ENCODE measurements at regions not wholly inside any gene's neighbourhood (a gene's known extent, or its start where the extent isn't known, plus 50 kb on each side); places are given as distances from the start of the nearest gene placed in this dataset.
"Not testable (repeated sequence)": the region's sequence is repeated elsewhere in the genome, so short reads cannot be mapped to it uniquely, and the experiment has no call there.

DNA sequence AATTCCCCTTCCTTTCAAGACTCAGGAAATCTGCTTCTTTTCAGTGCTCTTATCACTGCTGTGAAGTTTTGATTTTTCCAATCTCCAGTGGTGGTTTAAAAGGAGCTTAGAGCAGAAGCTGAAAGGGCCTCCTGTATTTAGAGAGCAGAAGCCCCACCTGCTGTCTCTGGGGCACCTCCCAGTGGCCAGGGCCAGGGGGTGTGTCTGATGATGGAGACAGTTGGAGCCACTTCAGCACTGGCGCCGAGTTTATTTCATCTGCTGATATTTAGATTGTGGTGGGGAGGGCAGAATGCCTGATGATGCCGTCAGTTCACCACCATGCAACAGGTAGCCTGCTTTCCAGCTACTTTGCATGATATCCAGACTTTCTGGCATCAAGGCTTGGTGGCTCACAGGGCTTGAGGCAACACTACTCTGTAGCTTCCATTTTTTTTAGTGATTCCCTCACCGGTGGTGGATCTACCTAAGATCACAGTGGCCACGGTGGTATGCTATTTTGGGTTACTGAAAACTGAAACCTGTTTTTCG is 371.9 kb downstream of the KCNRG start:
- DNase-seq (ENCODE audit: low read depth), result peak; percentile 12

DNA sequence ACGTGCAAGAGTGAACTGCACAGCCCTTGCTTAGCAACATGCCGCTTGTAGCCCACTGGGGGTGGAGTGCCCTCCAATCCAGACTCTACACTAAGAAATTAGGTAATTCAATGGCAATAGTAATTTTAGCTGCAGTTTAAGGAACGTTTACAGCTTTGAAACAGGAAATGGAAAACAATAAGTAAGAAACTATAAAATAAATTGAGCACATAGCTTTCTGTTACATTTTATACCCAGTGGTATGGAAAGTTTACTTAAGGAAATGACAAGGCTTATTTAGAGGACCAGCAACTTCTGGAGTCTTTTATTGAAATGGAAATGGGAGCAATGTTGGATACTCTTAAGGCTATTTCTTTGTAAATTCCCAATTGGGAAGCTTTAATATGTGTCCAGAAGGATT is 373.2 kb downstream of the KCNRG start:
- DNase-seq (ENCODE audit: low read depth), result no peak

DNA sequence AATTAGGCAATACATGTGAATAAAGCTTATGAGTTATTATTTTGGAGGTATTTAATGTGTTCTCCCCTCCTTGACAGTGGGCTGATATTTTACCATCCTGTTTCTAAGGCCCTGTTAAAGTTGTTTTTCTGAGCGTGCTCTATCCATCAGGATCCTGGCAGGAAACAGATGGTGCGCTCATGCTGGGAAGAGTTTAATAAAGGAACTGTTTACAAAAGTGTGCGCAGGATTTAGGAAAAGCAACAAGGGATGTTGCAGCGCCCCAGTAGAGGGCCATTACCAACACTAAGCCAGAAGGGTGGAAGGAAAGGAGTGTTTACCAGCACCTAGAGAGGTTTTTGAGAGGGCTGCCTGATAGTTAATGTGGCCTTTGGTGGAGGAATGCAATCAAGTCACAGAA is 374.5 kb downstream of the KCNRG start:
- no peak for DNase-seq (ENCODE audit: low read depth)

DNA sequence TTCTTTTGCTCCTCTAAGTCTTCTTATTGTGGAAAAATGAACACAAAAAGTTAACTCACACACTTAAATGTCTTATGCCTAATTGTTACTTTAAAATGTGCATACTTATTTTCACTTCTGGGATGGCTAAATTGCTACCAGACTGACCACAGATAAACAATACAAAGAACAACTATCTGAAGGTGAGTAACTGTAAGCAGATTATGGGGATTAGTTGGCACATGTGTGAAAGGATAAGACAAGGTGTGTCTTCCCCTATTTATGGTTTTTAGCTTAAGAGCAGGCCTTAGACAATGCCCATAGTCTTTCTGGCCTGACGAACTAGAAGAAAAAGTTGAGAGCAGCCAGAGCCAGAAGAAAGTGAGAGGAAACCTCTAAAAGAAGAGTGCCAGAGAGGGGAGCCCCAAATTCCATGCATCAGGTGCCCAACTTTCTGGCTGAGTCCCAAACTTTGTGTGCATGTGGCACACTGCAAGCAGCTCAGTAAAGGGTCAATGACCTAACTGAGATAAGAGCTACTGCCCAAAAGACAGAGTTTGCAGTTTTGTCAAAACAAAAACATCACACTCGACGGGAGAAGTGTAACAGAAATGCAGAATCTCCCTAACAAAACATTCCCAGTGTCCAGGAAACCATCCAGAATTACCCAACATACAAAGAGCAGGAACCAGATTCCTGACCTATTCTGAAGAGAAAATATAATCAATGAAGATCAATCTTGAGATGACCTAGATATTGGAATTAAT is 375.4 kb downstream of the KCNRG start:
- no peak for DNase-seq (ENCODE audit: low read depth)

DNA sequence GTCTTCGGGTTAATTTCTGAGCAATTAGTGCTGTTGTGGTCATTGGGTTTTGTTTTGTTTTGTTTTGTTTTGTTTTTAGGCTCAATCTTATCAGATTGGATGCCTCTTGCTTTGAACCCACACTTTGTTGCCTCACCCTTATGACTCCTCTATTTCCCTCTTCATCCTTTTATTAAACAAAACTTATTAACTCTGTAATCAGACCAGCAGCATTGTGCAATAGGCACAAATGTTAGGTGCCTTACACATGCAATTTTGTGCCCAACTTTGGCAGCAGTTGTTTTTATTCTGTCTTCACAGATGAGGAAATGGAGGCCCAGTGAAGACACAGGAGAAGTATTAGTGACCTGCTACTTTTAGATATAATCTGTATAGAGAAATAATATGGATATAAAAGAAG is 377.7 kb downstream of the KCNRG start:
- DNase-seq (ENCODE audit: low read depth), result no peak

DNA sequence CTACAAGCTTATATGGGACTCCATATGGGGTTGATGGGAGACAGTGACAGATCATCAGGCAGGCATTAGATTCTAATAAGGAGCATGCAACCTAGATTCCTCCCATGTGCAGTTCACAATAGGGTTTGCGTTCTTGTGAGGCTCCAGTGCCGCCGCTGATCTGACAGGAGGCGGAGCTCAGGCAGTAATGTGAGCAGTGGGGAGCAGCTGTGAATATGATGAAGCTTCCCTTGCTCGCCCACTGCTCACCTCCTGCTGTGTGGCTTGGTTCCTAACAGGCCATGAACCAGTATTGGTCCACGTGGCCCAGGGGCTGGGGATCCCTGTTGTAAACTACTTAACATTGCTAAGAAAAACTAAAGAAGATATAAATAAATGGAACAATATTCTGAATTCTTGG is 378.4 kb downstream of the KCNRG start:
- DNase-seq (ENCODE audit: low read depth), result no peak

DNA sequence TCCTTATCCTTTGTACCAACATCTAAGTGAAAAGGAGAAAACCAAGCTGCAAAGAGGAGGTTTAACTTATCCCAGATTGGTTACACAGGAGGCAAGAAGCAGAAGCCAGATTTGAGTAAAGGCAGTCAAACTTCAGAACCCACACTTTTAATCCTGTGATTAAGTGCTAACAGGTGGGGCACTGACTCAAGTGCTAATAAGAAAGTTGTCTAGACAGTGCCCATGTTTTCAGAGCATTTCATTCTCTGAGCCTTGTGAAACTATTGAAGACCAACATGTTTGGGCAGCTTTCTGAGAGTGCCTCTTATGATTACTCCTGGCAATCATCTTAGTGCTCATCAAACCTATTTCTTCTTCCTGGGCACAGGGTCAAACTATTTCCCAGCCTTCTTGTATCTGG is 380.8 kb downstream of the KCNRG start:
- DNase-seq (ENCODE audit: low read depth), result no peak

DNA sequence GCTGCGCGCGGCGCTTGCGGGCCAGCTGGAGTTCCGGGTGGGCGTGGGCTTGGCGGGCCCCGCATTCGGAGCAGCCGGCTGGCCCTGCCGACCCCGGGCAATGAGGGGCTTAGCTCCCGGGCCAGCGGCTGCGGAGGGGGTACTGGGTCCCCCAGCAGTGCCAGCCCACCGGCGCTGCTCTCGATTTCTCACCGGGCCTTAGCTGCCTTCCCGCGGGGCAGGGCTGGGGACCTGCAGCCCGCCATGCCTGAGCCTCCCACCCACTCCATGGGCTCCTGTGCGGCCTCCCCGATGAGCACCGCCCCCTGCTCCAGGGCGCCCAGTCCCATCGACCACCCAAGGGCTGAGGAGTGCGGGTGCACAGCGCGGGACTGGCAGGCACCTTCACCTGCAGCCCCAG is 381.4 kb downstream of the KCNRG start:
- not testable (repeated sequence) for DNase-seq (ENCODE audit: low read depth)

DNA sequence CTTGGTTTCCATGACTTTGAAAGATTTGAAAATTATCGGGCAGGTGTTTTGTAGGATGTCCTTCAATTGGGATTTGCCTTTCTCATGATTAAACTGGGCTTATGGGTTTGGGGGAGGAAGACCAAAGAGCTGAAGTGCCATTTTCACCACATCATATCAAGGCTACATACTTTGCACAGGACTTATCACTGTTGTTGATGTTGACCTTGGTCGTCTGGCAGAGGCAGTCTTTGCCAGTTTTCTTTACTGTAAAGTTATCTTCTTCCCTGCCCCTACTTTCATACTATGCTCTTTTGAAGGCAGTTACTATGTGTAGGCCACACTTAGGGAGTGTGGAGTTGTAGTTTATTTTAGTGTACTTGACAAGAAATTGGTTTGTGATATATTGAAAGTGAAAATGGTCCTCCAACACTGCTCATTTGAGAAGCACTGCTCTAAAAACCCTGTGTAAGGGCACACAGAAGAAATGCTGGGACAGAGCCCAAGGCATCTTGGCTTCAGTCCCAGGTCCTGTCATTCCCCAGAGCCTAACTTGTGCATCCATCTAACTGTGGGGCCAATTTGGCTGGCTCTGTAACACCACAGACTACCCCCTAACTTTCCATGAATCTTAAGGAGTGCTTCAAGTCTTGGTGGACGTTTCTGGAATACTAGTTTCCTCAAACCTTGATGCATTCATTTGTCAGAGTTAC is 384.9 kb downstream of the KCNRG start:
- DNase-seq (ENCODE audit: low read depth), result no peak

DNA sequence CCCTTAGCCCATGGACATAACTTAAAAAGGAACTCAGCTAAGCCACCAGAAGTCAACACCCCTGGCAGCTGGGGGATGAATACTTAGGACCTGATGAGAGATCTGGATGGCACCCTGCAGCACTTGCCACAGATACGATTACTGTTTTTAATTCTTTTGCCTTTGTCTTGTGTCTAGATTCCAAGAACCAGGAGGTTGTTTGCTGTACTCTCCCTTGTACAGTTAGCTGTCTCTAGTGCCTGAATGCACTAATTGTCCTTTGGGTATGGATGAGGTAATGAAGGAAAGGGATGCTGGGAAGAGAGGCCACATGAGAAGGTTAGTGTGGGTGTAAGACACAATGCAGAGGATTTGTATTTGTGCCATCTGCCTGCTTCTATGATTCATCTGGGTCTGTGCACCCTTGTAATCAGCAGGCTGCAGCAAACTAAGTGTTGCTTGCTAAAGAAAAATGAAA is 385.8 kb downstream of the KCNRG start:
- DNase-seq (ENCODE audit: low read depth), result no peak

DNA sequence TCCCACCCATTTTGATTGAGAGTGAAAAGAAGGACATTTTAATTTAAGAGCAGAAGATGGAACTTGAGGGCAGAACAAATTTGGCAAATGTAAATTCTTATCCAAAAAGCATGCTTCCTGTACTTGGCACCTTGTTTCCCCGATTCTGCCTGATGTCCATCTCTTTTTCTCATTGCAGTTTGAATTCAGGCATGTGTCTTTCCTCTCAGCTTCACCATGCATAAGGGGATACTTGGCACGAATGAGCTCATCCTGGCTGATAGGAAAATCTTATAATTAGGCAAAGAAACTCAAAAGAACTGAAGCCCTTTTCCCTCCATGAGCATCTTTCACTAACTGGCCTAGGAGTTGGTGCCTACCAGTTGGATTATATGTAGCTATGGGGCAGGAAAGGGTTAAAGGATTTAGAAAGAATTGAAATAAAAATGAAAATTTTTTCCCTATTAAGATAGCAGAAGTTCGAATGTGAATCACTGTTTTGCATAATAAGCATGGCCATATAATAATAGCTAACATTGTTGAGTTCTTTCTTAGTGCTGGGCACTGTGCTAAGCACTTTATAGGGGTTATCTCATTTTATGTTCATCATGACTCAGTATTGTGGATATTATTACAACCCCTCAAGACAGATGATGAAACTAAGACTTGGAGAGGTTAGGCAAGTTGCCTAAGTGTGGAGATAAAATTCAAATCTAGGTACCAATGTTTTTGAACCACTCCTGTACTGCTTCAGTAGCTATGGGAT is 386.6 kb downstream of the KCNRG start:
- DNase-seq (ENCODE audit: low read depth), result no peak

DNA sequence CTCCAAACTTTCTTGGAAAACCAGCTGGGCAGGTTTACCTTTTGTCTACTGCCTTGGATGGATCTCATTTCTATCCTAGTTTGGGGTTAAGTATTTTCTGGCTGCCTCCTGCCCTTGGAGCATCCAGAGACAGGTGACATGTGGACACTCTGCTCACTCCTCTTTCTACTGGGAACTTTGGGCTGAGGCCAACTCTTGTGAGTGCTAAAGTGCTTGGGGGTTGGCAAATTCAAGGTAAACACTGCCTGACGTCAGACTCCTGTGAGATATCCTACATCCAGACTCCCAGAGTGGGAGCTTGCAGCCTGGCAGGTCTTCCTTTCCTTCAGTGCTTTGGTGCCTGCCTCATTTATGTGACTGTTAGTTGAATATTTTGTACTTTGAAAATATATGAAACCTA is 388.1 kb downstream of the KCNRG start:
- DNase-seq (ENCODE audit: low read depth), result no peak

DNA sequence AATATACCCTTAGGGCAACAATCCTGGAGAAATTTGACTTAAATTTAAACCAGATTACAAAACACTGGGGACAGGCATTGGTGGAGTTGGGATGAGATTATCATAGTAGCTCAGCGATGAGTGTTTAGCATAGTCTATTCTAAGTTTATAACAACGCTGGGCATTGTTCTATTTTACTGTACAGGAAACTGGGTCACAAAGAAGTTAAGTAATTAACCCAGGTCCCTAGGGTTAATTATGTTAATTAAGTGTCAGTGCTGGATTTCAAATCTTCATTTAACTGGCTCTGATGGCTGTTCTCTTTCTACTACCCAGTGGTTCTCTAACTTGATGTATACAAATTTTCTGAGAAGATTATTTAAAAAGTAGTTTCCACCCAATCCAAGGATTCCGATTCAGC is 388.9 kb downstream of the KCNRG start:
- no peak for DNase-seq (ENCODE audit: low read depth)

DNA sequence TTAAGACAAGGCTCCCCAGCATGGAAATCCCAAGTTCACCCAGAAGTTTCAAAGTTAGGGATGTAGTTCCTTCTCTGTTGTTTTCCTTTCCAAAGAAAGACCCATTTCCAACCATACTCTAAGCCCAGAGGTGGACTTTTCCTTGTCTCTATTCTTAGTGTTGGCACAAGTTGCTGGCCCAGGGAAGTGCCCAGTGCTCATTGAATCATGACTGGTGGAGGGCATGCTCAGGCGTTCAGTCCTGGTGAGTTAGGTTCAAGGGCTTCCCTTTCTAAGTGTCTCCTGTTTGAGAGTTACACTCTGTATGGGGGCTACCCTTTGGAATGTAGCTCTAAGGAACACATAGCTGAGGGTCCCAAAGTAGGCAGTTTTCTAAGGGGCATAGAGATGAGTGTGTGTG is 389.5 kb downstream of the KCNRG start:
- DNase-seq (ENCODE audit: low read depth), result no peak

DNA sequence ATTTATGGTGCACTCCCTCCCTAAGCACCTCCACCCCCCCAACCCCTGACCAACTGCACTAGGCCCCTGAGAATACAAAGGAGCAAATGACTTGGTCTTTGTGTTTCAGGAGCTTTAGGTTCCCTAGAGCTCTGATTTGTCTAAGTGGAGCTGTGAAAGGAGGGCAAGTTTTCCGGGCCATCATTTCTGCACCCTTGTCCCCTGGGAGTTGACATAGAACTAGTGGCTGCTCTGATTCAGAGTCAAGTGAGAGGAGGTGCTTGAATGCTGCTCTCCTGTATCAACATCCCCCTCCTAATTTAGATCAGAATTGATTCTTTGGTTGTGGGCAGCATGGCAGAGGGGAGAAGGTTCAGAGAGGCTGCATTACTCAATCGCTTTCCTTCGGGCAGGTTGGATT is 391.6 kb downstream of the KCNRG start:
- no peak for DNase-seq (ENCODE audit: low read depth)

DNA sequence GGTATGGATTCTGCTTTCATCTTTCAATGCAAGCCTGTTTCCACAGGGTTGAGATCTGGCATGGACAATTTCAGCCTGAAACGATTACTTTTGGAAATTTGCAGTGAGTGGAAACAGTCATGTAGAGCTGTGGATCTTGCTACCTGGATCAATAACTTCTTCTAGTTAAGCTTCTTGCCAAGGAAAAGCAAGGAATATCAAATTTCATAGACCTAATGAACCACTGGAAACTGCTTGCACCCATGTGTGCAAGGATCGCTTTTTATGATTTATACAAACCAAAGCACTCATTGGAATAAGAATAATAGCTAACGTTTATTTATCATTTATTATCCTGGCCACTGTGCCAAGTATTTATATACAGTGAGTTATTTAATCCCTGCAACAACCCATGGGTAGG is 392.8 kb downstream of the KCNRG start:
- no peak for DNase-seq (ENCODE audit: low read depth)

DNA sequence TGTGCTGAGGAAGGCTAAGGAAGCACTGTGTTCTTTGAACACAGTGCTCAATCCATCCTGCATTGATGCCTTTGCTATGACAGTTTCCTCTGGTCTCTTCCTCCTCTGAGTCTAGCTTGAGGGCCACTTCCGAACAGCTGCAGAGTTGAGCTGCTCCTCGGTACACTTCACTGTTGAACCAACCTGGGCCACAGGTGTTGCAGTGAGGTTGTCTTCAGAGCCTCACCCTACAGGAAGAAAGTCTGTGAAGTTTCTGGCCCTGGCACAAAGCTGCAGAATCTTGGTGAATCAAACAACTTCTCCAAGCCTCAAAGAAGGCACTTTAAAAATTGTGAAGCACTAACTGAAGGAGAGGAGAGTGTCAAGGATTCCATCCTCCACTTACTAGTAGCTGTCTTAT is 394.0 kb downstream of the KCNRG start:
- no peak for DNase-seq (ENCODE audit: low read depth)

DNA sequence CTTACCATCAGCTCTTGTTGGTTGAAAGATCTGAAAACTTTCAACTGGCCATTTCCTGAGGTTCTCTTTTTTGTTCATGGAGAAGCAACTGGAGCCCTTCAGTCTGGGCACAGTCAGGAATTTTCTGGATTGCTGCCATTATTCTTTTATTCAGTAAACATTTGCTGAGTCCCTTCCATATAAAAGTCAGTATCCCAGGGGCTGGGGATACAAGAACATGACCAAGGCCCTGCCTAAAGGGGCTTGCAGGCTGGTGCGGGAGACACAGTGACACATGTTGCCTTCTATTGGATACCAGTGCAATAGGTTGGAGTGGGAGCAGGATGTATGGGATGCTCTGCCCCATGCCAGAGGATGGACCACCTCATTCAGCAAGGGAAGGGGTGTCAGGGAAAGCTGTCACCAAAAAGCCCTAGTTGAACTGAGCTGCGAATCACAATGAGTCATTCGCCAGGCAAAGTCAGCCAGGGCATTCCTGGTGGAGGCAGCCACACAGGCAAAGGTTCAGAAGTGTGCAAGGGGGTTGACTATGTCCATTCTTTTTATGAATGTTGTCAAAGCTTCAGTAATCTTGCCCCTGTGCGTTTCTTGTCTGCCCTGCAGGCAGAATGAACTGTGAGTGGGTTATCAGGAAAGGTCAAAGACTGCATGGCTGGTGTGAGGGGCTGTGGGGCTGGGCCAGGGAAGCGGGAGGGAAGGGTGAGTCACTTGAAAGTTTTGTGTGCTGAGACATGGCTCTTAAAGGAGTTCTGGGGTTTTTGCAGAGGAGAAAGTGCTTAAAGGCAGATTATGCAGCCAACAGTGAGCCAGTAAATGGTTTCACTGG is 395.9 kb downstream of the KCNRG start:
- DNase-seq (ENCODE audit: low read depth), result no peak

DNA sequence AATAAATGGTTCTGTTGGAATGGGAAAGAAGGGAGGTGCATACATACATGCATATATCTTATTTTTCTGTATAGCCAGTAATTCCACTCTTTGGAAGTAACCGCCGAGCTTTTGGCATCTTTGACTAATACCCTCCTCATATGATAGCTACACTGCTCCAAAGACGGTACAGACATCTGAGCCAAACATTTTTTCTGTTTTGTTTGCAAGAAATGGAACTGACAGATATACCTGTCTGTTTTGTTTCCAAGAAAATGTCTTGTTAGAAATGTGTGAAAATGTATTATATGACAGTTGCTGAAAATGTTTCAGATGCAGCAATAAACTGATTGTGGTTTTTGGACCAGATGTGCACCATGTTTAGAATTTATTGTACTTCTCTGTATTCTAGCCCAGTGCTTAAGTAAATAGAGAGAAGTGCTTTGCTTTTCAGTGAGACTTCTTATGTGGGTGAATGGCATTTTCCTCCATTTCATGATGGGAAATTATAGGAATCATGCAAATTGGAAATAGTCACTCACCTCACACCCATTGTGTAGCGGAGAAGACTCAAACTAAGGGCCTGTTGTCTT is 396.9 kb downstream of the KCNRG start:
- no peak for DNase-seq (ENCODE audit: low read depth)

DNA sequence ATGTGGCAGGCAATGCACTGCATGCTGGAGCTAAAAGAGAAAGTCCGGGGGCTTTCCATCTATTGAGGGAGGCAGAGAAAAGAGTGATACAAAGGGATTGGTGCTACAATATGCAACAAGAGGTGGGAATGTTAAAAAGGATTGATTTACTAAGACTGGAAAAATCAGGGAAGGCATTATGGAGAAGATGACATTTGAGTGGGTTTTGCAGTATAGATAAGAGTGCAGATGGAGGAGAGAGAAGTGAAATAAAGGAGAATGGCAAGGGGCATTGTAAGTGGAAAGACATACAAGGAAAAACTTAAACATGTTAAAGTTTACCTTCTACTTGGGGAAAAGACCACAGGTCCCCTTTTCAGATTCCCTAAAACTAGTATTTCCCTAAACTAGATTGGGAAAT is 399.4 kb downstream of the KCNRG start:
- DNase-seq (ENCODE audit: low read depth), result no peak

DNA sequence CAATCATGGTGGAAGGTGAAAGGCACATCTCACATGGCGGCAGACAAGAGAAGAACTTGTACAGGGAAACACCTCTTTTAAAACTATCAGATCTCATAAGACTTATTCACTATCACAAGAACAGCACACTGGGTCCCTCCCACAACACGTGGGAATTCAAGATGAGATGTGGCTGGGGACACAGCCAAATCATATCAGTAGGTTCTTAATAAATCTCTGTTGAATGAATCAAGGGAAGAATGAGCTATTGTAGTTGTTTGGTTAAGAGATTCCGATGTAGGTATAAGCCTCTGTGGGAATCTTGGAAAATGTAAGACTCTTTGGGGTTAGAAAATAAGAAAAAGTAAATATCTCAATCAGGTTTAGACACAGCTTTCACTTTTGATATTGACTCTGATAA is 400.2 kb downstream of the KCNRG start:
- no peak for DNase-seq (ENCODE audit: low read depth)

DNA sequence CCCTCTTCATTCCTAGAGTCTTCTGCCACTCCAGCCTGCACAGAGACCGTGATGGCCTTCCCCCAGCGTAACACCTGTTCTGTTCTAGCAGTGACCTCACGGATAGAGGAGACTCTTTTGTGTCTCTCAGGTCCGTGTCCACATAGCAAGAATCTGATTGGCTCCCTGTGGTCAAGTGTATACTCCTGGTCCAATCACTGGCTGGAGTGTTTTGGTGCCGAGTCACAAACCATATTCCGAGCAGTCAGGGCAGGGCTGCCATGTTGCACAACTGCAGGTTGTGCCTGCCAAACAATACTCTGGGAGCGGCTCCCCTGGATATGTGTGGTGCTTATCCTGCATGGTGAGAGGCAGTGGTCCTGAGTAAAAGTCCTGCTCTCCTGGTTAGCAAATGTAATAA is 402.4 kb downstream of the KCNRG start:
- DNase-seq (ENCODE audit: low read depth), result no peak

All from T follicular helper cell (primary cell).